MM.1S (cell line): ENCODE measurements at regions not wholly inside any gene's neighbourhood (a gene's known extent, or its start where the extent isn't known, plus 50 kb on each side); places are given as distances from the start of the nearest gene placed in this dataset.
"Not testable (repeated sequence)": the region's sequence is repeated elsewhere in the genome, so short reads cannot be mapped to it uniquely, and the experiment has no call there.

Source experiments
- DNase-seq: peaks from one replicate; pipeline ENCODE4 v3.0.0-alpha.2; 2015
- H2AFZ ChIP-seq: fragments of 300-600 bp; sonication (generic); 2 replicates; pipeline ENCODE4 v1.6.0; 2016; ENCODE audit warnings: antibody characterized with exemption, low read length
- H3F3A ChIP-seq: fragments of 300-600 bp; sonication (generic); 2 replicates; pipeline ENCODE4 v1.6.1; 2016; ENCODE audit warnings: mild to moderate bottlenecking, antibody characterized with exemption, low read length, moderate library complexity, mixed read lengths; ENCODE audit not compliant: insufficient read depth
- H3K27ac ChIP-seq: fragments of 300-600 bp; sonication (generic); 2 replicates; pipeline ENCODE4 v1.5.1; 2016; ENCODE audit warnings: mild to moderate bottlenecking, low read length
- H3K27me3 ChIP-seq: fragments of 300-600 bp; sonication (generic); replicated peaks from 2 replicates; pipeline ENCODE4 v1.6.0; 2016; ENCODE audit warnings: low read length; ENCODE audit not compliant: insufficient read depth
- H3K36me3 ChIP-seq: fragments of 300-600 bp; sonication (generic); replicated peaks from 2 replicates; pipeline ENCODE4 v1.6.1; 2016; ENCODE audit warnings: mild to moderate bottlenecking, low read length, mixed read lengths; ENCODE audit not compliant: insufficient read depth
- H3K4me1 ChIP-seq: fragments of 300-600 bp; sonication (generic); 2 replicates; pipeline ENCODE4 v1.6.1; 2016; ENCODE audit warnings: low read length, mixed read lengths
- H3K4me2 ChIP-seq: fragments of 300-600 bp; sonication (generic); 2 replicates; pipeline ENCODE4 v1.6.0; 2016; ENCODE audit warnings: low read depth, low read length
- H3K4me3 ChIP-seq: fragments of 300-600 bp; sonication (generic); 2 replicates; pipeline ENCODE4 v1.5.1; 2016; ENCODE audit warnings: low read length, mixed read lengths
- H3K79me2 ChIP-seq: fragments of 300-600 bp; sonication (generic); 2 replicates; pipeline ENCODE4 v1.6.1; 2016; ENCODE audit warnings: mixed run types, low read length, mixed read lengths
- H3K9ac ChIP-seq: fragments of 300-600 bp; sonication (generic); 2 replicates; pipeline ENCODE4 v1.6.1; 2016; ENCODE audit warnings: low read length, mixed read lengths
- H3K9me2 ChIP-seq: fragments of 300-600 bp; sonication (generic); replicated peaks from 2 replicates; pipeline ENCODE4 v1.6.1; 2016; ENCODE audit warnings: mild to moderate bottlenecking, low read length, mixed read lengths; ENCODE audit not compliant: insufficient read depth
- H3K9me3 ChIP-seq: fragments of 300-600 bp; sonication (generic); replicated peaks from 2 replicates; pipeline ENCODE4 v1.6.1; 2016; ENCODE audit warnings: mild to moderate bottlenecking, low read length, mixed read lengths; ENCODE audit not compliant: insufficient read depth
- H4K20me1 ChIP-seq: fragments of 300-600 bp; sonication (generic); 2 replicates; pipeline ENCODE4 v1.6.1; 2016; ENCODE audit warnings: mild to moderate bottlenecking, low read length, moderate library complexity, mixed read lengths; ENCODE audit not compliant: insufficient read depth
- EZH2 ChIP-seq: fragments of 300-600 bp; sonication (generic); optimal IDR thresholded peaks from 2 replicates; pipeline ENCODE3; 2017; ENCODE audit warnings: low read depth, mild to moderate bottlenecking, antibody characterized with exemption, low read length, mixed read lengths
- EZH2phosphoT487 ChIP-seq: fragments of 300-600 bp; sonication (generic); IDR thresholded peaks from 2 replicates; pipeline ENCODE4 v1.6.1; 2018; ENCODE audit warnings: antibody characterized with exemption, low read length
- TF ChIP-seq, protein P1 (sequence below): fragments of 300-600 bp; sonication (generic); IDR thresholded peaks from 2 replicates; pipeline ENCODE4 v1.5.1; 2016; ENCODE audit warnings: antibody characterized with exemption, low read length, mixed read lengths

DNA sequence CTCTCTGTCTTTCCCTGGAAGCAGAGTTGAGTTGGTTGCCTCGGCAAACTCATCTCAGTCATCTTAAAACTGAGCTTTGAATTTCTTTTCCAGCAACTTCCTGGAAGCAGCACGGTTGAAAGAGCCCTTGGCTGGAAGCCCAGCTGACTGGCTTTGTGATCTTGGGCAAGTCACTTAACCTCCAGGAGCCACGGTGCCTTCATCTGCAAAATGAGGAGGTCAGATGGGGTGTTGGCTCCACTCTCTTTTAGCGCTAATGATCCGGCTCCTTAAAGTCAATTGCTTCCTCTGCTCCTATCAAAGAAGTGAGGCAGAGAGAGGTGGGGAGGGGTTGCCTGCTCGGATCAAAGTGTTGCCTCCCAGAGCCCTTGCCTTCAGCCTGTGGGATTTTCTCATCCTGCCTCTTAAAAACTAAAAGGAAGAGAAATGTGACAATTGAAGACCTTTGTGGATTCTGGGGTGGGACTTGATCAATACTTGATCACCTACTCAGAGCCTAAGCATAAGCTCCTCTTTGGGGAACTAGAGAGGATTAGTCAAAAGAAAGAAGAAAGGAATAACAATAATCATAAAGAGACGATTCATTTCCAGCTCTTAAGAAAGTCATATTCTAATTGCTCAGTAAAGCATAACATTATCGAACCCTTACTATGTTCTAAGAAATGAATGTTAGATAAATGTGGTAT is 86.6 kb downstream of the MYCN start:
- Histone ChIP-seq H3K36me3 (no peaks in the 10 kb centered on the region), H3K9me3 (no peaks in the 10 kb centered on the region), H3K9ac (no peak overlapping the region), H3K27me3 (no peaks in the 10 kb centered on the region), H3K79me2 (no peaks in the 10 kb centered on the region), H3K4me2 (no peak overlapping the region), H4K20me1 (no peaks in the 10 kb centered on the region), H2AFZ (no peak overlapping the region), H3K27ac (no peak overlapping the region), H3K4me1 (no peaks in the 10 kb centered on the region), H3K4me3 (no peak overlapping the region), H3F3A (no peaks in the 10 kb centered on the region), H3K9me2 (no peaks in the 10 kb centered on the region)
- TF ChIP-seq EZH2 (no peak), EZH2phosphoT487 (no peak)
- TF ChIP-seq, protein P1, sequence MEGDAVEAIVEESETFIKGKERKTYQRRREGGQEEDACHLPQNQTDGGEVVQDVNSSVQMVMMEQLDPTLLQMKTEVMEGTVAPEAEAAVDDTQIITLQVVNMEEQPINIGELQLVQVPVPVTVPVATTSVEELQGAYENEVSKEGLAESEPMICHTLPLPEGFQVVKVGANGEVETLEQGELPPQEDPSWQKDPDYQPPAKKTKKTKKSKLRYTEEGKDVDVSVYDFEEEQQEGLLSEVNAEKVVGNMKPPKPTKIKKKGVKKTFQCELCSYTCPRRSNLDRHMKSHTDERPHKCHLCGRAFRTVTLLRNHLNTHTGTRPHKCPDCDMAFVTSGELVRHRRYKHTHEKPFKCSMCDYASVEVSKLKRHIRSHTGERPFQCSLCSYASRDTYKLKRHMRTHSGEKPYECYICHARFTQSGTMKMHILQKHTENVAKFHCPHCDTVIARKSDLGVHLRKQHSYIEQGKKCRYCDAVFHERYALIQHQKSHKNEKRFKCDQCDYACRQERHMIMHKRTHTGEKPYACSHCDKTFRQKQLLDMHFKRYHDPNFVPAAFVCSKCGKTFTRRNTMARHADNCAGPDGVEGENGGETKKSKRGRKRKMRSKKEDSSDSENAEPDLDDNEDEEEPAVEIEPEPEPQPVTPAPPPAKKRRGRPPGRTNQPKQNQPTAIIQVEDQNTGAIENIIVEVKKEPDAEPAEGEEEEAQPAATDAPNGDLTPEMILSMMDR = no peak
- DNase-seq = no peak

DNA sequence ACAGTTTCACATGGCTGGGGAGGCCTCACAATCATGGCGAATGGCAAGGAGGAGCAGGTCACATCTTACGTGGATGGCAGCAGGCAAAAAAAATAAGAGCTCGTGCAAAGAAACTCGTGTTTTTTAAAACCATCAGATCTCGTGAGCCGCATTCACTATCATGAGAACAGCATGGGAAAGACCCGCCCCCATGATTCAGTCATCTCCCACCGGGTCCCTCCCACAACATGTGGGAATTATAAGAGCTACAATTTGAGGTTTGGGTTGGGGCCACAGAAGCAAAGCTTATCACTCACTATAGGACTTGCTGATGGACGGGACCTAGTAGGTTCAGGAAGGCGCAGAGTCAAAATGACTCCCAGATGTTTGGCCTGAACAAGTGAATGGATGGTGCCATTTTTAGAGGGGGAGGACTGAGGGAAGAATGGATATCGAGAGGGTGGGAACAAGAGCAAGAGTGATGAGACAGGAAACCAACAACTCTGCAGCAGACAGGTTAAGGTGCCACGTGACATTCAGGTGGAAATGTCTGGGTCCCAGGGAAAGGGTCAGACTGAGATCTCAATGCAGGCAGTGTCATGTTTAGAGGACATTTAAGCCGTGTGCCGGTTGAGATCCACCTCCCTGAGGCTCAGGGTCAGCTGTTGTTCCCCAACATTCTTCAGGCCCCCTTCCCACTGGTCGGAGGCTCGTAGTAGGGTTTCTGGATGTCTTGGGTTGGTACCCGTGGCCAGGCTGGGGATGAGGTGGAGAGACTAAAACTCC is 85.7 kb downstream of the MYCN start:
- TF ChIP-seq, protein P1 = no peak
- no peak for TF ChIP-seq EZH2phosphoT487
- TF ChIP-seq EZH2 = no peak
- H4K20me1 ChIP-seq = no peaks in the 10 kb centered on the region
- H3K9me2 ChIP-seq = no peaks in the 10 kb centered on the region
- no peak overlapping the region for H3K4me2 ChIP-seq
- H3K27me3 ChIP-seq = no peaks in the 10 kb centered on the region
- DNase-seq = no peak
- no peaks in the 10 kb centered on the region for H3K9me3 ChIP-seq
- no peak overlapping the region for H2AFZ ChIP-seq
- no peak overlapping the region for H3K9ac ChIP-seq
- no peaks in the 10 kb centered on the region for H3K79me2 ChIP-seq
- no peak overlapping the region for H3K4me3 ChIP-seq
- H3K36me3 ChIP-seq = no peaks in the 10 kb centered on the region
- H3F3A ChIP-seq = no peaks in the 10 kb centered on the region
- H3K4me1 ChIP-seq = no peaks in the 10 kb centered on the region
- H3K27ac ChIP-seq = no peak overlapping the region

DNA sequence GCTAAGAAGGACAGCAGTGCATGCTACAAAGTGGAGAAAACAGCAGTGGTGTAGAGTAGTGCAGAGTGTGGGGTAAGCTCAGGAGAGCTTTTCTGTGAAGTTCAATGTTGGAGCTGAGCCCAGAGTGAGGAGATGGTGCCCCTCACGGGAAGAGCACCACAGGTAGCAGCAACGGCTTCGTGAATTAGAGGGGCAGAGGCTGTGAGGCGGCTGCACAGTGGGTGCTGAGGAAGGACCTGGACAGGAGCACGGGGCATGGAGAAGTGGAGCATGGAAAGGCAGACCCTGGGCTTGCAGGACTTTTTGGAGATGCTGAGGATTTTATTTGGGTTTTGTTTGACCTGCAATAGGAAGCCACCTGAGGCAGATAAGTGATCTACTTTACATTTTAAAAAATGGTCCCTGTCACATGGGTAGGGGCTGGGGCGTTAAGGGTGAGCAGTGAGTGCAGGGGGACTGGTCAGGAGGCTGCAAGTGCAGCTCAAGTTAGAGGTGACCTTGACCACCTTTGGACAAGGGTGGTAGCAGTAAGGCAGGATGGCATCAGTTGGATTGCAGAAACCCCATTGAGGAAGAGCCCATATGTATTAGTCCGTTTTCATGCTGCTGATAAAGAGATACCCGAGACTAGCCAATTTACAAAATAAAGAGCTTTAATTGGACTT is 85.0 kb downstream of the MYCN start:
- no peak for TF ChIP-seq EZH2phosphoT487
- TF ChIP-seq EZH2 = no peak
- TF ChIP-seq, protein P1 = no peak
- H3K4me1 ChIP-seq = no peaks in the 10 kb centered on the region

DNA sequence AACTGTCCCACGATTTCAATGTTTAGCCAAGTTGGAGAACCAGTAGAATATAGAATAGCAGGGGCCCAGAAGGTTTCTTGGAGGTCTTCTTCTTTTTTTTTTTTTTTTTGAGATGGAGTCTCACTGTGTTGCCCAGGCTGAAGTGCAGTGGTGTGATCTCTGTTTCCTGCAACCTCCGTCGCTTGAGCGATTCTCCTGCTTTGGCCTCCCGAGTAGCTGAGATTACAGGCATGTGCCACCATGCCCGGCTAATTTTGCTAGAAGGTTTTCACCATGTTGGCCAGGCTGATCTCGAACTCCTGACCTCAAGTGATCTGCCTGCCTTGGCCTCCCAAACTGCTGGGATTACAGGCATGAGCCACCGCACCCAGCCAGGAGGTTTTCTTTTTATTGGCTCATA is 84.3 kb downstream of the MYCN start:
- not testable (repeated sequence) for H3K9ac ChIP-seq, H3F3A ChIP-seq, H3K9me3 ChIP-seq, DNase-seq, H3K79me2 ChIP-seq, H3K27me3 ChIP-seq, H3K4me1 ChIP-seq, H2AFZ ChIP-seq, H3K36me3 ChIP-seq, H3K9me2 ChIP-seq, H3K4me3 ChIP-seq, H4K20me1 ChIP-seq, H3K4me2 ChIP-seq, H3K27ac ChIP-seq

More for the DNA sequence above, 85.0 kb downstream of the MYCN start:
- Histone ChIP-seq H2AFZ (no peak overlapping the region), H3K9me3 (no peaks in the 10 kb centered on the region), H3K4me3 (no peak overlapping the region), H3K27ac (no peak overlapping the region), H3K4me2 (no peak overlapping the region), H3K36me3 (no peaks in the 10 kb centered on the region), H3K27me3 (no peaks in the 10 kb centered on the region), H3K9ac (no peak overlapping the region), H3F3A (no peaks in the 10 kb centered on the region), H4K20me1 (no peaks in the 10 kb centered on the region), H3K9me2 (no peaks in the 10 kb centered on the region), H3K79me2 (no peaks in the 10 kb centered on the region)
- no peak for DNase-seq
